Fibroblast of lung (primary cell): ENCODE measurements at regions not wholly inside any gene's neighbourhood (a gene's known extent, or its start where the extent isn't known, plus 50 kb on each side); places are given as distances from the start of the nearest gene placed in this dataset.

ENCODE experiments used
- DNase-seq, 2 donors: peaks; one replicate each; pipeline versions ENCODE4 v3.0.0 to v3.0.0-alpha.2; 2010; ENCODE audit warnings: low read depth in 2 of 2
- H2AFZ ChIP-seq: 2 replicates; pipeline ENCODE4 v1.5.1; 2012; ENCODE audit warnings: low read length, control low read depth, inconsistent platforms
- H3K27ac ChIP-seq: 2 replicates; pipeline ENCODE4 v1.5.1; 2011; ENCODE audit warnings: low read length, control low read depth; ENCODE audit not compliant: insufficient read depth
- H3K27me3 ChIP-seq: 2 replicates; pipeline ENCODE4 v1.5.1; 2011; ENCODE audit warnings: mild to moderate bottlenecking, low read length; ENCODE audit not compliant: control insufficient read depth, insufficient read depth
- H3K36me3 ChIP-seq: 2 replicates; pipeline ENCODE4 v1.5.1; 2011; ENCODE audit warnings: low read length; ENCODE audit not compliant: control insufficient read depth, insufficient read depth
- H3K4me1 ChIP-seq: 2 replicates; pipeline ENCODE4 v1.5.1; 2011; ENCODE audit warnings: low read length; ENCODE audit not compliant: control insufficient read depth, insufficient read depth; ENCODE audit errors: extremely low read depth
- H3K4me2 ChIP-seq: 2 replicates; pipeline ENCODE4 v1.5.1; 2011; ENCODE audit warnings: low read length, control low read depth; ENCODE audit not compliant: insufficient read depth; ENCODE audit errors: extremely low read depth
- H3K4me3 ChIP-seq, 4 experiments: fragments of 200-600 bp in 1 of 4; sonication (generic) in 1 of 4; replicated peaks in 1 of 4; 2 replicates each; pipeline ENCODE4 v1.5.1; 2011 to 2016; ENCODE audit warnings: low read length in 4 of 4, low read depth in 3 of 4, mild to moderate bottlenecking in 3 of 4, control low read depth in 2 of 4, inconsistent platforms in 1 of 4, mixed read lengths in 1 of 4; ENCODE audit not compliant: insufficient read depth in 1 of 4; ENCODE audit errors: control extremely low read depth in 1 of 4
- H3K79me2 ChIP-seq: 2 replicates; pipeline ENCODE4 v1.5.1; 2012; ENCODE audit warnings: mild to moderate bottlenecking, low read length, inconsistent platforms; ENCODE audit not compliant: control insufficient read depth, insufficient read depth
- H3K9ac ChIP-seq: 2 replicates; pipeline ENCODE4 v1.5.1; 2011; ENCODE audit warnings: mild to moderate bottlenecking, low read length, control low read depth; ENCODE audit not compliant: insufficient read depth
- H3K9me3 ChIP-seq: 2 replicates; pipeline ENCODE4 v1.5.1; 2012; ENCODE audit warnings: low read depth, low read length; ENCODE audit not compliant: control insufficient read depth, insufficient read depth
- H4K20me1 ChIP-seq: 2 replicates; pipeline ENCODE4 v1.5.1; 2011; ENCODE audit warnings: low read length; ENCODE audit not compliant: control insufficient read depth, insufficient read depth; ENCODE audit errors: extremely low read depth
- CTCF ChIP-seq, 2 donors: IDR thresholded peaks in 1 of 2; conservative IDR thresholded peaks in 1 of 2; 1 replicate in 1 of 2; 2 replicates in 1 of 2; pipeline ENCODE4 v1.5.1; 2011 to 2012; ENCODE audit warnings: low read length in 2 of 2, control low read depth in 1 of 2, inconsistent platforms in 1 of 2, low read depth in 1 of 2, mild to moderate bottlenecking in 1 of 2
- EZH2 ChIP-seq: IDR thresholded peaks from 2 replicates; pipeline ENCODE4 v1.5.1; 2012; ENCODE audit warnings: low read length, control low read depth, mild to moderate bottlenecking; ENCODE audit errors: missing control alignments

- H3K27me3 ChIP-seq: no peaks in the 10 kb centered on the region
- H3K27ac ChIP-seq: no peak overlapping the region
- no peak overlapping the region for H3K4me2 ChIP-seq
- H2AFZ ChIP-seq: no peak overlapping the region
- H4K20me1 ChIP-seq: no peaks in the 10 kb centered on the region
- no peak overlapping the region for H3K9ac ChIP-seq
- H3K9me3 ChIP-seq: no peaks in the 10 kb centered on the region
- H3K4me3 ChIP-seq: no peak overlapping the region
- no peak for DNase-seq
- no peak for TF ChIP-seq EZH2
- TF ChIP-seq CTCF (conservative IDR thresholded peaks at IDR 0.05 in 1 of 2, IDR thresholded peaks at IDR 0.05 in 1 of 2; ENCODE audit: low read depth in 1 of 2, low read length in 2 of 2): no peak
- H3K4me1 ChIP-seq: no peaks in the 10 kb centered on the region
- no peaks in the 10 kb centered on the region for H3K36me3 ChIP-seq
- no peaks in the 10 kb centered on the region for H3K79me2 ChIP-seq
Observed at GRCh38 chr10:128921389-128922022, 545.5 kb upstream of the MGMT start.

DNA sequence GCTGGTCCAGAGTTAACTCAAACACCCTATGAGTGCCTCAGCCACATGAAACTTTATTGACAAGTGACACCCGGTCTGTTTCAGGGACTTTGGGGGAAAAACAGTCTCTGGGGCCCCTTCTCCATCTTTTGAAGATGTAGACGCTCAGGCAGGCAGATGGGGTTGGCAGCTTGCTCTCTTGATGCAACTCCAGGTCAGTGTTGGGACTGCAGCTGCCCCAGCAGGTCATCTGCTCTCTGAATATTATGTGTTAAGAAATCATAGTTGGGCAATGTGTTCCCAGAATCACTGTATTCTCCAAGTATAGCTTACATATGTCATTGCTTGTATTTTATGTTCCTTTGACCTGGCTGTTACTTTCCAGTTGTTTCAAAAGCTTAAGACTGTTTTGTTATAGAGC, 544.9 kb upstream of the MGMT start:
- no peaks in the 10 kb centered on the region for H3K36me3 ChIP-seq
- no peak overlapping the region for H3K4me2 ChIP-seq
- H2AFZ ChIP-seq: no peak overlapping the region
- H3K27me3 ChIP-seq: no peaks in the 10 kb centered on the region
- H3K4me1 ChIP-seq: no peaks in the 10 kb centered on the region
- H4K20me1 ChIP-seq: no peaks in the 10 kb centered on the region
- no peaks in the 10 kb centered on the region for H3K79me2 ChIP-seq
- H3K27ac ChIP-seq: no peak overlapping the region
- no peak overlapping the region for H3K9ac ChIP-seq
- H3K4me3 ChIP-seq: no peak overlapping the region
- no peaks in the 10 kb centered on the region for H3K9me3 ChIP-seq
- DNase-seq: peak in 1 of 2 donors; percentile 19
- TF ChIP-seq EZH2: no peak
- TF ChIP-seq CTCF (conservative IDR thresholded peaks at IDR 0.05 in 1 of 2, IDR thresholded peaks at IDR 0.05 in 1 of 2; ENCODE audit: low read depth in 1 of 2, low read length in 2 of 2): no peak

DNA sequence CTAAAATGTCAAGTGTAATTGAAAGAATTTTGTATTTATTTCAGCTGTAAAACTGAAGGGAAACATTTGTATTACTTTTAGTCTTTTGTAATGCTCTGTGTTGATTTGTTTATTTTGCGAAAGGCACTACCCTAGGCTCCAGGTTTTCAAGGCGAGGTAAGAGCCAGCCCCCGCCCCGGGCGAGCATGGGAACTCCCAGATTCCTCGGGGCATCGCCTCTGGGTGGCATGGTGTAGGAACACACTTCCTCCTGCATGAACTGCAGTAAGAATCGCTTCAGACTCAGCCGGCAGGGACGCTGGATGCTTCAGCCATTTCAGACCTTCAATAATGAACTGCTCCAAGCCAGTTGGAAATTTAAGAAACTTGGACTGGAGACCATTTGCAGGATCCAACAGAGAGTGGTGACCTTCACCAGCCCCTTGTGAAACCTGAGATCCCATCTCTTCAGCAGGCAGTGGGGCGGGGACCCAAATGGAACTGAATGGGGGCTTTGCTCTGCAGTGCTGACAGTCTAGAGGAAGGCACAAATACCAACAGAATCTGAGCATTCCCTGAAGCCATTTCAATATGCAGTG, 544.3 kb upstream of the MGMT start:
- Histone ChIP-seq H3K4me1 (no peaks in the 10 kb centered on the region), H3K9ac (no peak overlapping the region), H4K20me1 (no peaks in the 10 kb centered on the region), H3K27ac (no peak overlapping the region), H3K4me3 (no peak overlapping the region), H3K79me2 (no peaks in the 10 kb centered on the region), H3K36me3 (no peaks in the 10 kb centered on the region), H2AFZ (no peak overlapping the region), H3K4me2 (no peak overlapping the region), H3K9me3 (no peaks in the 10 kb centered on the region), H3K27me3 (no peaks in the 10 kb centered on the region)
- no peak for DNase-seq
- no peak for TF ChIP-seq EZH2
- TF ChIP-seq CTCF (conservative IDR thresholded peaks at IDR 0.05 in 1 of 2, IDR thresholded peaks at IDR 0.05 in 1 of 2; ENCODE audit: low read depth in 1 of 2, low read length in 2 of 2): no peak
